Common myeloid progenitor, CD34-positive (primary cell): ENCODE measurements at regions not wholly inside any gene's neighbourhood (a gene's known extent, or its start where the extent isn't known, plus 50 kb on each side); places are given as distances from the start of the nearest gene placed in this dataset.

Experiments
- CTCF ChIA-PET: fragments of 350-600 bp; sonication (Branson Sonifier 250); formaldehyde crosslinking; loops from one replicate; lab custom pipeline; 2021; ENCODE audit warnings: antibody characterized with exemption; lab: Charles Lee
- POLR2A ChIA-PET: fragments of 350-600 bp; sonication (Branson Sonifier 250); formaldehyde crosslinking; loops from one replicate; lab custom pipeline; 2021; ENCODE audit warnings: antibody characterized with exemption; lab: Charles Lee
- DNase-seq, 3 donors: peaks; one replicate each; pipeline versions ENCODE4 v3.0.0 to v3.0.0-alpha.2; 2013
- H3K27ac ChIP-seq, 2 experiments: 1 replicate in 1 of 2; 2 replicates in 1 of 2; pipeline ENCODE4 v1.7.0; 2013; ENCODE audit warnings: inconsistent platforms in 2 of 2, low read length in 2 of 2, mild to moderate bottlenecking in 2 of 2, low read depth in 1 of 2, moderate library complexity in 1 of 2; ENCODE audit not compliant: severe bottlenecking in 2 of 2, insufficient read depth in 1 of 2, poor library complexity in 1 of 2
- H3K27me3 ChIP-seq, 5 experiments: replicated peaks in 2 of 5; 1 replicate in 3 of 5; 2 replicates in 2 of 5; pipeline versions ENCODE4 v1.6.1 to v1.7.0; 2013; ENCODE audit warnings: low read length in 4 of 5, mild to moderate bottlenecking in 2 of 5, moderate library complexity in 2 of 5, inconsistent platforms in 1 of 5; ENCODE audit not compliant: insufficient read depth in 5 of 5, control insufficient read depth in 4 of 5
- H3K36me3 ChIP-seq, 4 experiments: 1 replicate in 2 of 4; 2 replicates in 2 of 4; pipeline versions ENCODE4 v1.6.1 to v1.7.0; 2013; ENCODE audit warnings: low read length in 3 of 4, control low read depth in 1 of 4, mild to moderate bottlenecking in 1 of 4; ENCODE audit not compliant: control insufficient read depth in 4 of 4, insufficient read depth in 4 of 4
- H3K4me1 ChIP-seq, 4 experiments: 1 replicate in 3 of 4; 2 replicates in 1 of 4; pipeline versions ENCODE4 v1.6.1 to v1.7.1; 2013; ENCODE audit warnings: low read length in 3 of 4, mild to moderate bottlenecking in 3 of 4, control low read depth in 1 of 4, inconsistent platforms in 1 of 4, moderate library complexity in 1 of 4; ENCODE audit not compliant: control insufficient read depth in 4 of 4, insufficient read depth in 4 of 4; ENCODE audit errors: control extremely low read depth in 1 of 4
- H3K4me3 ChIP-seq, 7 experiments: 1 replicate in 4 of 7; 2 replicates in 3 of 7; pipeline versions ENCODE4 v1.5.1 to v1.7.0; 2013; ENCODE audit warnings: mild to moderate bottlenecking in 7 of 7, low read length in 6 of 7, moderate library complexity in 6 of 7, inconsistent platforms in 2 of 7, low read depth in 2 of 7, control low read depth in 1 of 7; ENCODE audit not compliant: insufficient read depth in 4 of 7, control insufficient read depth in 1 of 7; ENCODE audit errors: extremely low read depth in 1 of 7
- H3K9me3 ChIP-seq, 5 experiments: 1 replicate in 4 of 5; 2 replicates in 1 of 5; pipeline versions ENCODE4 v1.6.1 to v1.7.1; 2013; ENCODE audit warnings: low read length in 4 of 5, mild to moderate bottlenecking in 2 of 5, inconsistent platforms in 1 of 5, low read depth in 1 of 5, moderate library complexity in 1 of 5; ENCODE audit not compliant: control insufficient read depth in 4 of 5, insufficient read depth in 2 of 5; ENCODE audit errors: control extremely low read depth in 1 of 5
- WGBS: methylation state at CpG from one replicate; pipeline ENCODE4 v1.1.5; 2013; ENCODE audit not compliant: insufficient coverage; 5-methylcytosine and 5-hydroxymethylcytosine counted together

GRCh38 chr18:78768656-78769501 lies 210.7 kb upstream of the SALL3 start:
- H3K4me3 ChIP-seq = no peak overlapping the region
- DNase-seq = no peak
- 57% methylated on average over 21 of the region's 25 CpGs for WGBS
- H3K27me3 ChIP-seq = peaks cover 0 to 34% (median 7%) of the 10 kb centered on the region in 5 experiments
- H3K4me1 ChIP-seq = no peaks in the 10 kb centered on the region
- H3K27ac ChIP-seq = no peak overlapping the region
- CTCF ChIA-PET = no interaction called here
- H3K9me3 ChIP-seq = no peaks in the 10 kb centered on the region
- no peaks in the 10 kb centered on the region for H3K36me3 ChIP-seq
- POLR2A ChIA-PET = no interaction called here

GRCh38 chr18:78769502-78770105 lies 210.0 kb upstream of the SALL3 start:
- Histone ChIP-seq H3K27ac (no peak overlapping the region), H3K9me3 (no peaks in the 10 kb centered on the region), H3K4me1 (no peaks in the 10 kb centered on the region), H3K4me3 (no peak overlapping the region), H3K27me3 (peaks cover 0 to 34% (median 7%) of the 10 kb centered on the region in 5 experiments), H3K36me3 (no peaks in the 10 kb centered on the region)
- WGBS = 65% methylated on average over 18 of the region's 18 CpGs
- no peak for DNase-seq
- ChIA-PET POLR2A (no interaction called here), CTCF (no interaction called here)

GRCh38 chr18:78770139-78770822 lies 209.3 kb upstream of the SALL3 start:
- no peaks in the 10 kb centered on the region for H3K4me1 ChIP-seq
- no peaks in the 10 kb centered on the region for H3K9me3 ChIP-seq
- 83% methylated on average over 21 of the region's 21 CpGs for WGBS
- H3K4me3 ChIP-seq = no peak overlapping the region
- no peak overlapping the region for H3K27ac ChIP-seq
- peaks cover 0 to 34% (median 7%) of the 10 kb centered on the region in 5 experiments for H3K27me3 ChIP-seq
- no peaks in the 10 kb centered on the region for H3K36me3 ChIP-seq
- CTCF ChIA-PET = no interaction called here
- DNase-seq = no peak
- POLR2A ChIA-PET = no interaction called here

- DNase-seq = no peak
- Histone ChIP-seq H3K4me3 (no peak overlapping the region), H3K27ac (no peak overlapping the region), H3K36me3 (no peaks in the 10 kb centered on the region), H3K27me3 (peaks cover 0 to 34% (median 7%) of the 10 kb centered on the region in 5 experiments), H3K9me3 (no peaks in the 10 kb centered on the region), H3K4me1 (no peaks in the 10 kb centered on the region)
- CTCF ChIA-PET = no interaction called here
- POLR2A ChIA-PET = no interaction called here
- 89% methylated on average over 10 of the region's 12 CpGs for WGBS
These were observed 208.8 kb upstream of the SALL3 start for GRCh38 chr18:78770823-78771139.

- Histone ChIP-seq H3K36me3 (no peaks in the 10 kb centered on the region), H3K9me3 (no peaks in the 10 kb centered on the region), H3K4me1 (no peaks in the 10 kb centered on the region), H3K4me3 (no peak overlapping the region), H3K27me3 (peaks cover 0 to 33% (median 7%) of the 10 kb centered on the region in 5 experiments), H3K27ac (no peak overlapping the region)
- DNase-seq = no peak
- ChIA-PET CTCF (no interaction called here), POLR2A (no interaction called here)
- WGBS = 90% methylated on average over 21 of the region's 22 CpGs
These were observed 207.9 kb upstream of the SALL3 start for GRCh38 chr18:78771496-78772359.

- no peaks in the 10 kb centered on the region for H3K4me1 ChIP-seq
- H3K27ac ChIP-seq = no peak overlapping the region
- H3K9me3 ChIP-seq = no peaks in the 10 kb centered on the region
- WGBS = 96% methylated on average over 26 of the region's 26 CpGs
- CTCF ChIA-PET = no interaction called here
- peaks cover 0 to 29% (median 7%) of the 10 kb centered on the region in 5 experiments for H3K27me3 ChIP-seq
- H3K4me3 ChIP-seq = no peak overlapping the region
- DNase-seq = no peak
- POLR2A ChIA-PET = no interaction called here
- no peaks in the 10 kb centered on the region for H3K36me3 ChIP-seq
These were observed 207.0 kb upstream of the SALL3 start for GRCh38 chr18:78772360-78773302.
